Urothelium cell line (cell line): ENCODE measurements at regions not wholly inside any gene's neighbourhood (a gene's known extent, or its start where the extent isn't known, plus 50 kb on each side); places are given as distances from the start of the nearest gene placed in this dataset.
"Not testable (repeated sequence)": the region's sequence is repeated elsewhere in the genome, so short reads cannot be mapped to it uniquely, and the experiment has no call there.

ENCODE experiments used
- DNase-seq: peaks from one replicate; pipeline ENCODE4 v3.0.0; 2011; ENCODE audit warnings: low spot score, mixed read lengths
- FAIRE-seq: peaks from 2 replicates; lab custom pipeline; 2011; peaks lifted over from hg19 to GRCh38; lab: Jason Lieb, UNC

DNA sequence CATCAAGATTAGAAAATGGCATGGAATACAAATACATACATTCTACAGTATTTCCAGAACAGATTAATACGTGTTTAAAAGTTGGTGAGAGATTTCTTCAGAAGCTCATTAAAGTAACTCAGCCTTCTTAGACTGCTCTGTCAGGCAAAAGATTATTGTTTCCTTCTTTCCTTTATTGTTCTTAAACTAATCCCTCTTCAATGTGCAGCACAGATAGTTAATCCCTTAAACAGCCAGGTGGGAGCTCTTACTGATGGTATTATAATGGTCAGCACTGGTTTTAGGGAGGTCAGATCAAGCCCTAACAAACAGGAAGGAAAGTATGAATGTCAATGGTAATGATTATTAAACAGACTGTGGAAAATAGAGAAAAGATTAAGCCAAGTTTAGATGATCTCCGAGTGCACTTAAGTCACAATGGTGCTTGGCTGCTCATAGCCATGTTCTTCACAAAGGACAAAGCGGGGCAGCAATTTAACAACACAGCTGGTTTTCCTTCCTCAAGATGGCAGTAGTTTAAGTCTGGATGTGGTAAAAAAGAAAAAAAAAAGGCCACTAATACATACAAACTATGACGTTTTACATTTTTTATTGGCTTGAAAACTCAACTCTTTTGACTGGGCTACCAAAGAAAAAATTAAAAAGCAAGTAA lies 992.6 kb downstream of the PCDH9 start:
- DNase-seq (no peak), FAIRE-seq (no peak)

DNA sequence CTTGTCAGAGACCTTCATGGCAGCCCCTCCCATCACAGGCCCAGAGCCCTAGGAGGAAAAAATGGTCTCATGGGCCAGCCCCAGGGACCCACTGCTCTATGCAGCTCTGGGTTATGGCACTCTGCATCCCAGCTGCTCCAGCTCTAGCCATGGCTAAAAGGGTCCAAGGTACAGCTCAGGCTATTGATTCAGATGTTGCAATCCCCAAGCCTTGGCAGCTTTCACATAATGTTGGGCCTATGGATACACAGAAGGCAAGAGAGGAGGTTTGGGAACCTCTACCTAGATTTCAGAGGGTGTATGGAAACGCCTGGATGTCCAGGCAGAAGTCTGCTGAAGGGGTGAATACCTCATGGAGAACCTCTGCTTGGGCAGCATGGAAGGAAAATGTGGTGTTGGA lies 996.0 kb downstream of the PCDH9 start:
- FAIRE-seq (no peak), DNase-seq (no peak)

DNA sequence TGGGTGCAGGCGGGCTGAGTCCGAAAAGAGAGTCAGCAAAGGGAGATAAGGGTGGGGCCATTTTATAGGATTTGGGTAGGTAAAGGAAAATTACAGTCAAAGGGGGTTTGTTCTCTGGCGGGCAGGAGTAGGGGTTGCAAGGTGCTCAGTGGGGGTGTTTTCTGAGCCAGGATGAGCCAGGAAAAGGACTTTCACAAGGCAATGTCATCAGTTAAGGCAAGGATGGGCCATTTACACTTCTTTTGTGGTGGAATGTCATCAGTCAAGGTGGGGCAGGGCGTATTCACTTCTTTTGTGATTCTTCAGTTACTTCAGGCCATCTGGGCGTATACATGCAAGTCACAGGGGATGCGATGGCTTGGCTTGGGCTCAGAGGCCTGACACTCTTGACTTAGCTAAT lies 998.2 kb downstream of the PCDH9 start:
- not testable (repeated sequence) for DNase-seq, FAIRE-seq

DNA sequence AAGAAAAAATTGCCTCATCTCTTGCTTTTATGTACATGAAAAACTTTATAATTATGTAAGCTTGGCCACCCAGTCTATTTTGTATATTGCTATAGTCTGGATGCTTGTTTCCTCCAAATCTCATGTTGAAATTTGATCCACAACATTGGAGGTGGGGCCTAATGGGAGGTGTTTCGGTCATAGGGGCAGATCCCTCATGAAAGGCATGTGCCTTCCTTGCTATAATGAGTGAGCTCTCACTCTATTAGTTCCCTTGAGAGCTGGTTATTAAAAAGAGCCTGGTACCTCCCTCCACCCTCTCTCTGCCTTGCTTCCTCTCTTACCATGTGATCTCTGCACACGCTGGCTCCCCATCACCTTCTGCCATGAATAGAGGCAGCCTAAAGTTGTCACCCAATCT lies 1005.1 kb downstream of the PCDH9 start:
- FAIRE-seq: no peak
- no peak for DNase-seq

DNA sequence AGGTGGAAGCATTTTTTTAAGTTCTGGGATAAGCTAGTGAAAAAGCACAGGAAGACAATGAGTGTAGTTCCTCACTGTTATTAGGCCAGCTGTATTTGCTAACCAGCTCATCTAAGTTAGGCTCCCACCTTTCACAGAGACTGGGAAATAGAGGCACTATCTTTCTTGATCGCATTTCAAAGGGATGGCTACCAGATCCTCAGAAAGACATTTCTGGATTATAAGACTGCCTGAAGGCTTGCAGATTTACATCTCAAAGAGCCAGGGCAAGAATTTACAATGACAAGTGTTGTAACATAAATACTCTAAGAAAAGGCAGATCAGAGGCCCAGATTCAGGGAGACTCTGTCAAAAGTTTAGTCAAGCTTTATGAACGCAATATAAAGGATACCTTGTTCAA lies 1005.5 kb downstream of the PCDH9 start:
- FAIRE-seq (no peak), DNase-seq (no peak)

DNA sequence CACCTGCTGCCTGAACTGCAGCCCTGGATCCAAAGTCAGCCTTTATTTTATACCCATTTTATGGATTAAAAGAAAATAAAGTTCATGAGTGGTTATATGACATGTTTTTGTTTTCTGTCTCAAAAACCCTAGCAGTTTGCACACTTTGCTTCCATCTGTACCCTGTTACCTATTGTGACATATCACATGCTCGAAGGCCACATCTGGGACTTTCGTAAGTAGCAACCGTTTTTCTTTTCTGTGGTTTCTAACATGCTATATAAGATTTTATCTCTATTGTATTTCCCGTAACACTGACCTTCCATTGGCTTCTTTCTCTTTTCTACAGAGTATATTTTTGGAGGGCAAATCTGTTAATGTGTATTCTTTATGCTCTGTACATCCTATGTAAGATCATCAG lies 1007.2 kb downstream of the PCDH9 start:
- no peak for DNase-seq
- FAIRE-seq: no peak

DNA sequence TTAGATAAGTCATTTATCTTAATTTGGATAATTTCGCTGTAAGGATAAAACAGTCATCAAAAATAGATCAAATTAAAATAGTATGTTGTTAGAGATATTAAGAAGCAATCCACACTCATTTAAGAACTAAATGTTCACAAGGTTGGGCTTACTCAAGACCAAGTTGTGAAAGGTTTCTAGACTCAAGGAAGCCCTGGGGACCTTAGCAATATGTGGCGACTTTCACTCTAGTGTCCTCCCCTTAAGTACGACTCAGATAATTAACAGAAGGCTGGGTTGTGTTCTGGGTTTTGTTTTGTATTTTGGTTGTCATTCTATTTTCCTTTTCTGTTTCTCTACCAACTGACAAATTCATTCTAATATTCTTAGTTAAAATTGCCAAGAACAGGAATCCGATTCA lies 1008.0 kb downstream of the PCDH9 start:
- DNase-seq: no peak
- no peak for FAIRE-seq

DNA sequence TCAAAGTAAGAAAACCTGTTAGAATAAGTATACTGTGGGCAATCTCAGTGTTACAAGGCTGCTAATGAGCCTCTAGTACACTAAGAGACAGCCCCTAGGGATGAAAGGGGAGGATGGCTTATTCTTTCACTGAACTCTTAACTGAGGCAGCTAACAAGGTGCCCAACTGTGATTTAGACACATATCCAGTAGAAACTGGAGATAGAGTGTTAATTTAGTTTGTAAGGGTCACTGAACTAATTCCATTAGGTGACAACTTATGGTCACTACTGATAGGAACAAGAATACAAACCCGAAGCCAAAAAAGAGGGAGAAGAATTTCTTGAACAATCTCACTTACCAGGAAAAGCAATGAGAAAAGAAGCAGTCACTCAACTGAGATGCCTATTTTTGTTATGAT lies 1010.6 kb downstream of the PCDH9 start:
- FAIRE-seq (no peak), DNase-seq (no peak)

DNA sequence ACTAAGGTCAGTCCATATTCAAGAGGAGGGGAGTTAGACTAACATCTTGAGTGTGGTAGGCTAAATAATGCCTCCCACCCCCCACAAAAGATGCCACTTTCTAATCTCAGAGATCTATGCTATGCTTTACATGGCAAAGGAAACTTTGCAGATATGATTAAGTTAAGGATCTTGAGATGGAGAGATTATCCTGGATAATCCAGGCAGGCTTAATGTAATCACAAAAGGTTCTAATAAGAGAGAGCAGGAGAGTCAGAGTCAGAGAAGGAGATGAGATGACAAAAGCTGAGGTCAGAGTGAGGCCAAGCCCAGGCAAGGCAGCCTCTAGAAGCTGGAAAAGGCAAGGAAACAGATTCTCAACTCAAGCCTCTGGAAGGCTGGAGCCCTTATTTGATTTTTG lies 1011.6 kb downstream of the PCDH9 start:
- no peak for FAIRE-seq

DNA sequence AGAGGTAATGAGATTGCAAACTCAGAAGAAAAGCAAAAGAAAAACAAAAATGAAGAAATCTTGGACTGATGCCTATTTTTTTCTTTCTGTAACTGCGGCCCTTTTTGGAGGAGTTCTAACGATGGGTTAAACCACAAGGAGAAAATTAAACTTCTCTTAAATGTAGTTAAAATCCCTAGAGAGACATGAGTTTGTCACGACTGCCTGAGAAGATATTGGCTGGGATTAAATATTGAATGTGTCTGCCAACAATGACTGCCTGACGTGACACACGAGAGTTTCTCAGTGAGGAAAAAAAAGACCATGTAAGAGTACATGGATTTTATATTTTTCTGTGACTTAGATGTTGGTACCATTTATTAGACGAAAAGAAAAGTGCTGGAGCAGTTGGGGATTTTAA lies 1013.4 kb downstream of the PCDH9 start:
- FAIRE-seq (no peak), DNase-seq (no peak)

More for the DNA sequence above, 1011.6 kb downstream of the PCDH9 start:
- DNase-seq: no peak

DNA sequence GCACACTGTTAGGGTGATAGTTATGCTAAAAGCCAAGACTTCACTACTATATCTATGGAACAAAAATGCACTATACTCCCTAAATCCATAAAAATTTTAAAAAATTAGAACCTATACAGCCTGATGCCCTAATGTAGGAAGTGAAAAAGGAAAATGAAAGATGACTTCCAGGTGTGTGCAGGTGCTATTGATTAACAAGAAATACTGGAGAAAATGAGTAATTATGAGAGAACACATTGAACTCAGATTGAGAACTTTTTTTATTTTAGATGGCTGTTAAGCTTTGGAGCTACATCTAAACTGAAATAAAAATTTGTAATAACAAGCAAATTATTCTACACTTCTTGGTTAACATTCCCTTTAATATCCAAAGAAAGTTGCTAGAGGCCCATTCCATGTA lies 1015.7 kb downstream of the PCDH9 start:
- FAIRE-seq: no peak

DNA sequence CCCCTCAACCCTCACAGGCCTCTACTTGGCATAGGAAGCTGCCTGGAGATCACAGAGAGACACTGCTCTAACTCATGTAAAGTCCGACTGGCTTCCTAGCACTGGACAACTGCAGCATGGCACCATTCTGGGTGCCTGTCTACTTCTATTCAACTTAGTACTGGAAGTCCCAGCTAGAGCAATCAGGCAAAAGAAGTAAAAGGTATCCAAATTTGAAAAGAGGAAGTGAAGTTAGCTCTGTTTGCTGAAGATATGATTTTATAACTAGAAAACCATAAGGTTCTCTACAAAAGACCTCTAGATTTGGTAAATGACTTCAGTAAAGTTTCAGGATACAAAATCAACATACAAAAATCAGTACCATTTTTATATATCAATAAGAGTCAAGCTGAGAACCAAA lies 1017.6 kb downstream of the PCDH9 start:
- FAIRE-seq: no peak
- DNase-seq: no peak

More for the DNA sequence above, 1015.7 kb downstream of the PCDH9 start:
- no peak for DNase-seq

DNA sequence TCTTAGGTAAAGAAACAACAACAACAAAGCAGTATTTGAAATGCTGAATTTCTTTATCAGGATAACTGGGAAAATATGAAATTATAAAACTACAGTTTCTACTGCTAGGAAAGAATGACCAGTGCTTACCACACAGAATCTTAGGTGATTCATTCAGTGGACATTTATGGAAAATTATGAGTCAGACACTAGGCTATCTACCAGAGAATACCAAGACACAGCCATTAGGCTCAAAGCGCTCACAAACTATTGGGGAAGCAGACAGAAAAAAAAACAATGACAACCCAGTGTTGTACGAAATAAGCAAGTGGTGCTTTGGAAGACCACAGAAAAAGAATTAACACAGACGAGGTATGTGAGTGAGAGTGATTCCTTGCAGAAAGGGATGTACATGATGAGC lies 1019.5 kb downstream of the PCDH9 start:
- peak; percentile 44 for DNase-seq
- FAIRE-seq: no peak

DNA sequence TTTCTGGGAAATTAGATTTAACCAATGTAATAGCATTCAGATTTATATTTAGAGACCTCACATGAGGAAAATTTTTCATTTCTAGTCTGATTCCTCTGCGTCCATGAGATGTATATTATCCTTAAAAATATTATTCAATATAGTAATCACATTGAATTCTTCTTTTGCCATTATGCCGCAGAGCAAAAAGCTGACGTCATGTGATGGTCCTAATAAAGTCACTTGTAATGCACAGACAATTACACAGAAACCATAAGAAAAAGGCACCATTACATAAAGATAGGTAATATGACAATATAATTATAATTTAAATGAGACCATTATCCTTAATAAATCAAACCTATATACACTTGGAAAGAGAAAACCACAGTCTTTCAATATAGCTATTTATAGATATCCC lies 1021.5 kb downstream of the PCDH9 start:
- DNase-seq: no peak

DNA sequence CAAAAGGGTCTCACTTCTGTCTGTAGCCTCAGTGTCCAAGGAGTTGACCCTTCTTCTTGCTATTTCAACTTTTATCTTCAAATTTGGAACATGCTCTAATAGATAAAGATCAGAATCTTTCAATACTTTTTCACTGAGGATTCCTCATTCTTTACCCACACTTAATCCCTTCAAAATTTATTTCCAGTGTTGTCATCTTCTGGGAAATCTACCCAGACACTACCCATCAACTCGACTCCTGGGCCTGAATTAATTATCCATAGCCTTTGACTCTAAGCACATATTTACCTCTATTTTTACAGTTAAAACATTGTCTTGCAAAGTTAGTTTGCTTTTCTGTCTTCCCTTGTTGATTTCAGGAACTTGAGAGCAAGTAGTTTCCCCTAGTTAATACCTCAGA lies 1022.5 kb downstream of the PCDH9 start:
- DNase-seq (no peak), FAIRE-seq (no peak)

More for the DNA sequence above, 1021.5 kb downstream of the PCDH9 start:
- FAIRE-seq: no peak

DNA sequence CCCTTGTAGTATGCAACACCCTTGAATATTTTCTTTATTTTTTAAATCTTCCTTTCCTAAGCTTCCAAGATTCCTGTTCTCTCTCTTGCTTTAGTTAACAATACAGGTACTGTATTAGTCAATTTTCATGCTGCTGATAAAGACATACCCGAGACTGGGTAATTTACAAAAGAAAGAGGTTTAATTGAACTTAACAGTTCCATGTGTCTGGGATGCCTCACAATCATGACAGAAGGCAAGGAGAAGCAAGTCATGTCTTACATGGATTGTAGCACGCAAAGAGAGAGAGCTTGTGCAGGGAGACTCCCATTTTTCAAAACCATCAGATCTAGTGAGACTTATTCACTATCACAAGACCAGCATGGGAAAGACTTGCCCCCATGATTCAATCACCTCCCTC lies 1024.3 kb downstream of the PCDH9 start:
- no peak for DNase-seq
- no peak for FAIRE-seq

DNA sequence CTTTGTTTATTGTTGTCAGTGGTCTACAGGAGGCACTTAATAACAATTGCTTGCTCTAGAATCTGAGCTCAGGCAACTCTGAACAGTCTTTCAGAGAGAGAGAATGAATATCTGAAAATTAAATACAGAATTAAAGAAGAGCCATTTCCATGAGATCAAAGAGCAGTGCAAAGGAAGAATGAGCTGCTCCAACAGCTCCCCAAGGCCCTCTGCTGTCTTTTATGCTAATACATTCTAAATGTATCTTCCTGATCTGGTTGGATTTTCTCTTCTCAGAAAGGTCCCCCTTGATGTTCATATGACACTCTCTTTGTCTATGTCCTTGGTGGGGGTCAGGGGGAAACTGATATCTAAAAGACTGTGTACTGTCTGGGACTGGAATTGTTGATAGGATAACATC lies 1029.6 kb downstream of the PCDH9 start:
- DNase-seq: no peak
- no peak for FAIRE-seq

DNA sequence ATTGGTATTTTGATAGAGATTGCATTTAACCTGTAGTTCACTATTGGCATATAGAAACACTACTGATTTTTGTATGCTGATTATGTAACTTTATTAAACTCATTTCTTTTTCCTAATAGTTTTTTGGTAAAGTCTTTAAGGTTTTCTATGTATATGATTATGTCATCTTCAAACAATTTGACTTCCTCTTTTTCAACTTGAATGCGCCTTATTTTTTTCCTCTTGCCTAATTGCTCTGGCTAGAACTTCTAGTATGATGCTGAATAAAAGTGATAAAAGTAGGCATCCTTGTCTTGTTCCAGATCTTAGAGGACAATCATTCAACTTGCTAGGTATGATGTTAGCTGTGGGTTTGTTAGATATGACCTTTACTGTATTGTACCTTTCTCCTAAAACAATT lies 1034.9 kb downstream of the PCDH9 start:
- DNase-seq: no peak
- no peak for FAIRE-seq

DNA sequence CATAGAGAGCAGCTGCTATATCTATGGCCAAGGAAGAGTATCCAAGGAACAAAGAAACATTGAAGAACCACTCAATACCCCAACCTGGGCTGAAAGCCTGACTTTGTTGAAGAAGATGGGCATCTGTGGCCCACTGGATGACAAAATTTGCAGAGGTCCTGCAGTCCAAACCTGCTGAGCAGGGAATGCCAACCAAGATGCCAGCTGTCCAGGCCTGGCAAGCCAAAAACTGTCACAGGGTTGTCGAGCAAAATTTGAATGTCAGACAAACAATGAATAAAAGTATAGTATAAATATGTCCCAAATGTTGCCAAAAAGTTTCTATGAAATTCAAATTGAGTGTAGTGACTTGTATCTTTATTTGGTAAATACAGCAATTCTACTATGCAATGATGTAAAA lies 1040.2 kb downstream of the PCDH9 start:
- no peak for DNase-seq
- FAIRE-seq: no peak

DNA sequence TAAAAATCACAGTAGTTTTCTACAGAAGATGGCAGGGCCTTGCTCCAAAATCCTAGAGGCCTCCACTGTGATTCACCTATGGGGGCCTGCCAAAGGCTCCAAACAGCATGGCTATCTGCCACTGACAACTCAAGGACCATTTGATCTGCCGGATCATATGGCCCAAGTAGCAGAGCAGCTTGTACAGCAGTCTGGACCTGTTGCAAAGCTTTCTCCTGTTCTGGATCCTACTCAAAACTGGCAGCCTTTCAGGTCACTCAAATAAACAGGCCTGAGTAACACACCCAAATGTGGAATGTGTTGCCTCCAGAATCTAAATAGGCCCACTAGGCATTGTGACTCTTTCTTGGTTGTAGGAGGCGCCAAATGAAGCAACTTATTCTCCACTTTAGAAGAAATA lies 1049.3 kb downstream of the PCDH9 start:
- DNase-seq (no peak), FAIRE-seq (no peak)

DNA sequence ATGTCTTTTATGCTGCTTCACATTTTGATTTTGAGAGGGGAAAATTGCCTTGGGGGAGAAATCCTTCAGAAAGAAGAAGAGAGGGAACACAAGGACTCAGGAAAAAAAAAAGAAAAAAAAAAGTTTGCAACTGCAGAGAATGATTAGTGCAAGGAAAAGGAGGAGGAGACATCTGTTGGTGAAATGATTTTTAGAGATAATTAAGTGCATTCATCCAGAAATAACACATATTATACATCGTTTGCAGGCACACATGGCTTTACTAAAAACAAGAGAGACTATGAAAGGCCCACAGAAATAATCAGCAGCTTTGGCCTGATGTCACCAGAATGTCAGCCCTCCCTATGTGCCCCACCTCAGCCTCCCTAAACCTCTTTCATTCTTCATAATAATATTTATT lies 1058.2 kb downstream of the PCDH9 start:
- FAIRE-seq (no peak), DNase-seq (no peak)

DNA sequence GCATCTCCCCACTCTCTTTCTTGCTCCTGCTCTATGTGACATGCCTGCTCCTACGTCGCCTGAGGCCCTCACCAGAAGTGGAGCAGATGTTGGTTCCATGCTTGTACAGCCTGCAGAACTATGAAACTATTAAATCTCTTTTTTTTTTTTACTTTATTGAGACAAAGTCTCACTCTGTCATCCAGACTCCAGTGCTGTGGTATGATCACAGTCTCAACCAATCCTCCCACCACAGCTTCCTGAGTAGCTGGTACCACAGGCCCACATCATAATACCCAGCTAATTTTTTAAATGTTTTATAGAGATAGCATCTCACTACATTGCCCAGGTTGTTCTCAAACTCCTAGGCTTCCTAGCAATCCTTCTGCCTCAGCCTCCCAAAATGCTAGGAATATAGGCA lies 1067.7 kb downstream of the PCDH9 start:
- DNase-seq (no peak), FAIRE-seq (no peak)

DNA sequence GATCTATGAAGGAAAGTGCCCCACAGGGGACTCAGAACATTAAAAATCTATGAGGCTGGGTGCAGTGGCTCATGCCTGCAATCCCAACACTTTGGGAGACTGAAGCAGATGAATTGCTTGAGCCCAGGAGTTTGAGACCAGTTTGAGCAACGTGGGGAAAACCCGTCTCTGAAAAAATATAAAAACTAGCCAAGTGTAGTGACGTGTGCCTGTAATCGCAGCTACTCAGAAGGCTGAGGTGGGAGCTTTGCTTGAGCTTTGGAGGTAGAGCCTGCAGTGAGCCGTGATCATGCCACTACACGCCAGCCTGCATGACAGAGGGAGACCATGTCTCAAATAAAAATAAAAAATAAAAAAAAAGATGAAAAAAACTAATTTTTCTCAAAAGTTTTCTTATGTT lies 1070.6 kb downstream of the PCDH9 start:
- DNase-seq (no peak), FAIRE-seq (no peak)
